Neural crest cell (in vitro differentiated cells): ENCODE measurements at regions not wholly inside any gene's neighbourhood (a gene's known extent, or its start where the extent isn't known, plus 50 kb on each side); places are given as distances from the start of the nearest gene placed in this dataset.
A peak's percentile ranks its signal among the peaks of the same experiment; 100 is the strongest.
"Not testable (repeated sequence)": the region's sequence is repeated elsewhere in the genome, so short reads cannot be mapped to it uniquely, and the experiment has no call there.

Source experiments
- DNase-seq: peaks from one replicate; pipeline ENCODE4 v3.0.0; 2021; ENCODE audit warnings: low read depth, mixed read lengths, low spot score
- H3K27ac Mint-ChIP-seq: one replicate; pipeline ENCODE4 v1.8.0; 2021; ENCODE audit warnings: mild to moderate bottlenecking, mixed read lengths; ENCODE audit not compliant: unreplicated experiment
- H3K27me3 Mint-ChIP-seq: 2 replicates; pipeline ENCODE4 v1.8.0; 2021; ENCODE audit warnings: low read depth, mild to moderate bottlenecking, mixed read lengths
- H3K36me3 Mint-ChIP-seq: 2 replicates; pipeline ENCODE4 v1.8.0; 2021; ENCODE audit warnings: low read depth, mild to moderate bottlenecking, mixed read lengths
- H3K4me1 Mint-ChIP-seq: 2 replicates; pipeline ENCODE4 v1.8.0; 2021; ENCODE audit warnings: mixed read lengths
- H3K4me3 Mint-ChIP-seq: one replicate; pipeline ENCODE4 v1.8.0; 2021; ENCODE audit warnings: mild to moderate bottlenecking, mixed read lengths
- H3K9me3 Mint-ChIP-seq: 2 replicates; pipeline ENCODE4 v1.8.0; 2021; ENCODE audit warnings: mixed read lengths
- TF ChIP-seq, protein P1 (sequence below): fragments of 200-600 bp; sonication (generic); conservative IDR thresholded peaks from 2 replicates; pipeline ENCODE4 v1.5.0; 2021; ENCODE audit warnings: antibody characterized with exemption, mild to moderate bottlenecking

DNA sequence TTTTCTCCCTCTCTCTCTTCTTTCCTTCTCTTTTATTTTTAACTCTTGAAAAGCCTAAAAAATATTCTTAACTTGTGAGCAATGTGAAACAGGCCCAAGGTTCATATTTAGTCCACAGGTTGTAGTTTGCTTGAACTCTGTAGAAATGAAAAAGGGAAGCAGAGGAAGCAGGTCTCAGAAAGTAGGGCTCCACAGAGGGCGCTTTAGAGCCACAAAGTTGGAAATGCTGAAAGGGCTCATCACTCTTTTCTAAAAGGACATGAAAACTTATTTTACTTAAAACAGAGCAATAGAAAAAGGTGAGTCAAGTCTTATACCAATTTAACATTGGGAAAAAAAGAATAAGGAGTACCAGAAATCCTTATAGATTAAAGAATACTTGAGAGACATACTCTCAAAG lies 247.0 kb downstream of the USP25 start:
- TF ChIP-seq, protein P1, sequence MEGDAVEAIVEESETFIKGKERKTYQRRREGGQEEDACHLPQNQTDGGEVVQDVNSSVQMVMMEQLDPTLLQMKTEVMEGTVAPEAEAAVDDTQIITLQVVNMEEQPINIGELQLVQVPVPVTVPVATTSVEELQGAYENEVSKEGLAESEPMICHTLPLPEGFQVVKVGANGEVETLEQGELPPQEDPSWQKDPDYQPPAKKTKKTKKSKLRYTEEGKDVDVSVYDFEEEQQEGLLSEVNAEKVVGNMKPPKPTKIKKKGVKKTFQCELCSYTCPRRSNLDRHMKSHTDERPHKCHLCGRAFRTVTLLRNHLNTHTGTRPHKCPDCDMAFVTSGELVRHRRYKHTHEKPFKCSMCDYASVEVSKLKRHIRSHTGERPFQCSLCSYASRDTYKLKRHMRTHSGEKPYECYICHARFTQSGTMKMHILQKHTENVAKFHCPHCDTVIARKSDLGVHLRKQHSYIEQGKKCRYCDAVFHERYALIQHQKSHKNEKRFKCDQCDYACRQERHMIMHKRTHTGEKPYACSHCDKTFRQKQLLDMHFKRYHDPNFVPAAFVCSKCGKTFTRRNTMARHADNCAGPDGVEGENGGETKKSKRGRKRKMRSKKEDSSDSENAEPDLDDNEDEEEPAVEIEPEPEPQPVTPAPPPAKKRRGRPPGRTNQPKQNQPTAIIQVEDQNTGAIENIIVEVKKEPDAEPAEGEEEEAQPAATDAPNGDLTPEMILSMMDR, result peak; percentile 34
- Mint-ChIP-seq H3K27me3 (no peaks in the 10 kb centered on the region), H3K9me3 (peaks cover 3% of the 10 kb centered on the region), H3K36me3 (no peaks in the 10 kb centered on the region), H3K4me1 (no peaks in the 10 kb centered on the region), H3K27ac (no peak overlapping the region), H3K4me3 (no peak overlapping the region)
- peak; percentile 4 for DNase-seq

DNA sequence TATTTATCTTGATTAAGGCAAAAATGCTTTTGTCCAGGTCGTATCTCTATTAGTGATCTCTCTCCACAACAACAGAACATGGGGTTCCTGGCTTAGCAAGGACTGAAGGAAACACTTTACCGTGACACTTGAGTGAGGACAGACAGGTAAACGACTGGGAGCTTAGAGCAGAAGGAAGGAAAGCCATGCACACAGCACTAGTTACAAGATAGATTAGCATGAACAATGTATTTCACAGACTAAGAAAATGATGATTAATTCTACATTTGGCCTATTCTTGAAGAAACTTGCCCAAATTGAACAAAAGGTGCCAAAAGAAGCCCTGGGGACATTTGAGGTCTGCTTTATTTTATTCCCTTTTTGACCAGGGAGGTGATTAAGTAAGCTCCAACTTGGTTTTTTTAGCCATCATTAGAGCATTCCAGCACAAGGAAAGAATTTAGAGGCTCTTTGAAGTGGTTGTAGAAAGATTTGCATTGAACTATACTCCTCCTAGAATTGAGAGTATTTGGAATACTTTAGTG lies 248.5 kb downstream of the USP25 start:
- no peak overlapping the region for H3K27ac Mint-ChIP-seq
- TF ChIP-seq, protein P1, result no peak

DNA sequence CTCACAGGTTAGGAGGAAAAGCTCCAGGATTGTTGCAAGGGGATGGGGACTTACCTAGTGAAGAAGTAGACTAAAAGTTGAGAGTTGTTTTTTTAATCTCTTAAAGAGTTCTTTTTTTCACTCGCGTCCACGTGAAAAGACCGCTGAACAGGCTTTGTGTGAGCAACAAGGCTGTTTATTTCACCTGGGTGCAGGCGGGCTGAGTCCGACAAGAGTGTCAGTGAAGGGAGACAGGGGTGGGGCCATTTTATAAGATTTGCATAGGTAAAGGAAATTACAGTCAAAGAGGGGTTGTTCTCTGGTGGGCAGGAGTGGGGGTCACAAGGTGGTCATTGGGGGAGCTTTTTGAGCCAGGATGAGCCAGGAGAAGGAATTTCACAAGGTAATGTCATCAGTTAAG lies 249.7 kb downstream of the USP25 start:
- not testable (repeated sequence) for H3K4me3 Mint-ChIP-seq, H3K36me3 Mint-ChIP-seq, H3K27me3 Mint-ChIP-seq, H3K9me3 Mint-ChIP-seq, H3K4me1 Mint-ChIP-seq, DNase-seq
- peak overlapping the region; percentile 64 for H3K27ac Mint-ChIP-seq

More for the DNA sequence above, 248.5 kb downstream of the USP25 start:
- Mint-ChIP-seq H3K27me3 (no peaks in the 10 kb centered on the region), H3K9me3 (peaks cover 3% of the 10 kb centered on the region), H3K36me3 (no peaks in the 10 kb centered on the region), H3K4me3 (no peak overlapping the region), H3K4me1 (no peaks in the 10 kb centered on the region)
- DNase-seq, result no peak

DNA sequence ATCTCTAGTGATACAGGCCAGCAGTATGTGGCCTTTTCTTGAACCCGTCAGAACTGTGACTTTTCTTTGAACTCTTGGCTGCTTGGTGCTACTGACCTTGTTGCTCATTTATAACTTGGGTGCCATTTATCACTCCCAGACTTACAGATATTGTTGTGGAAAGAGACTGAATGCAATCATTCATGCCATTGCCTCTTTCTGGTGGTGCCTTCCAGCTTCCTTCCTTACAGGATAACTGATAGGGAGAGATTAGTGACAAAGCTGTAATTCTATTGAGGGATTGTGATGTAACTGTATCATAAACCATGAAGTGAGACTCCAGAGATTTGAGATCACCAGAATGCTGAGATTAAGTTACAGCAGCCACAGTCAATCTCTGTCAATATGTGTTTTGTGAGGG lies 256.5 kb downstream of the USP25 start:
- H3K36me3 Mint-ChIP-seq, result no peaks in the 10 kb centered on the region
- H3K4me3 Mint-ChIP-seq, result no peak overlapping the region
- H3K27ac Mint-ChIP-seq, result no peak overlapping the region
- peaks cover 4% of the 10 kb centered on the region for H3K9me3 Mint-ChIP-seq
- TF ChIP-seq, protein P1, result no peak
- peaks cover 5% of the 10 kb centered on the region for H3K4me1 Mint-ChIP-seq
- no peaks in the 10 kb centered on the region for H3K27me3 Mint-ChIP-seq
- no peak for DNase-seq

DNA sequence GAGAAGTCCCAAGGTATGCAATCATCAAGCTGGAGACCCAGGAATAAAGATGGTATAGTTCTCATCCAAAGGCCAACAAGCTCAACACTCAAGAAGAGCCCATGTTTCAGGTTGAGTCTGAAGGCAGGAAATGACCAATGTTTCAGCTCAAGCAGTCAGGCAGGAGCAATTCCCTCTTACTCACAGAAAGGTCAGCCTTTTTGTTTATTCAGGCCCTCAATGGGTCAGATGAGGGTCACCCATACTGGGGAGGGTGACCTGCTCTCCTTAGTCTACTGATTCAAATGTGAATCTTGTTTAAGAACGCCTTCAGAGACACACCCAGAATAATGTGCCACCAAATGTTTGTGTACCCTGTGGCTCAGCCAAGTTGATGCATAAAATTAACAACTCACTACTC lies 262.4 kb downstream of the USP25 start:
- Mint-ChIP-seq H3K4me3 (no peak overlapping the region), H3K9me3 (peaks cover 6% of the 10 kb centered on the region), H3K36me3 (no peaks in the 10 kb centered on the region), H3K27me3 (no peaks in the 10 kb centered on the region), H3K4me1 (peaks cover 6% of the 10 kb centered on the region), H3K27ac (no peak overlapping the region)
- TF ChIP-seq, protein P1, result no peak
- no peak for DNase-seq

DNA sequence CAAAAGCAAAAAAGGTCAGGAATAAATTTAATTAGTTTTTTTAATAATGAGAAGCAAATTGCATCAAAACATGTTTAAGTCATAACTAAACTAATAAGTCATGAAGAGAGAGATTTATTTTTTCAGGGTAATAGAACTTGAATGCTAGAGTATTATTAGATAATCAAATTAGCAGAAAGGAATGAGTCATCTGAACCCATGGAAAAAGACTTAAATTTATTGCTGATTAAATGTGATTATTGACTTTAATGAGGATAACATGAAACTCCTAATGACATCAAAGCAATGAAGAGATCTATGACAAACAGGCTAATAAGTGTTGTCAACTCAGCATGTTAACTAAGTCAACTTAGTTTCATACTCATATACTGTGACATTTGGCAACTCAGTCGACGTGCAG lies 264.2 kb downstream of the USP25 start:
- TF ChIP-seq, protein P1, result no peak
- H3K4me3 Mint-ChIP-seq, result no peak overlapping the region
- H3K27me3 Mint-ChIP-seq, result no peaks in the 10 kb centered on the region
- H3K9me3 Mint-ChIP-seq, result peaks cover 6% of the 10 kb centered on the region
- no peak overlapping the region for H3K27ac Mint-ChIP-seq
- H3K4me1 Mint-ChIP-seq, result peaks cover 6% of the 10 kb centered on the region
- no peaks in the 10 kb centered on the region for H3K36me3 Mint-ChIP-seq
- no peak for DNase-seq
